HCT116 (cell line): ENCODE measurements at regions not wholly inside any gene's neighbourhood (a gene's known extent, or its start where the extent isn't known, plus 50 kb on each side); places are given as distances from the start of the nearest gene placed in this dataset.

Experiments used
- ATAC-seq: fragments of 200-7000 bp; cut with Tn5 transposase; 2 replicates; pipeline ENCODE4 v1.9.1; 2020; ENCODE audit warnings: mild to moderate bottlenecking, moderate library complexity
- BruUV-seq: library from RNA; stranded (reverse); fragments of 400-500 nt; replicated peaks from 2 replicates; lab custom pipeline; 2021; lab: Mats Ljungman, UMichigan
- CTCF ChIA-PET: fragments of 300-600 bp; sonication (Branson Sonifier 250); formaldehyde crosslinking; loops from one replicate; lab custom pipeline; 2021; ENCODE audit warnings: antibody characterized with exemption; lab: Charles Lee
- POLR2A ChIA-PET: fragments of 300-600, 350-600 bp; sonication (Branson Sonifier 250); formaldehyde crosslinking; loops from one replicate; lab custom pipeline; 2021; ENCODE audit warnings: antibody characterized with exemption; lab: Charles Lee
- RAD21 ChIA-PET, 2 experiments: fragments of 300-600 bp; sonication (Branson Sonifier 250); formaldehyde crosslinking; loops; one replicate each; lab custom pipeline; 2023; ENCODE audit warnings: low total read pairs in 2 of 2; ENCODE audit not compliant: uncharacterized antibody in 2 of 2, unreplicated experiment in 2 of 2, low non-redundant PET in 1 of 2; lab: Charles Lee
- DNase-seq: peaks from one replicate; pipeline ENCODE4 v3.0.0-alpha.2; 2010; ENCODE audit warnings: low read depth, low spot score
- H2AFZ ChIP-seq: fragments of 200-600 bp; shearing (Covaris generic), sonication (generic); 2 replicates; pipeline ENCODE4 v1.6.1; 2017; ENCODE audit warnings: low read depth, mixed run types, mixed read lengths, antibody characterized with exemption, low read length; ENCODE audit not compliant: poor library complexity, severe bottlenecking
- H3K27ac ChIP-seq: 2 replicates; pipeline ENCODE4 v1.5.1; 2012; ENCODE audit warnings: low read depth, low read length
- H3K27me3 ChIP-seq: fragments of 200-600 bp; sonication (generic); 2 replicates; pipeline ENCODE4 v1.6.1; 2016; ENCODE audit warnings: mixed run types, low read length, mixed read lengths; ENCODE audit not compliant: insufficient read depth
- H3K36me3 ChIP-seq, 2 experiments: fragments of 200-500 bp in 1 of 2; fragments of 200-600 bp in 1 of 2; sonication (Bioruptor generic) in 1 of 2; sonication (generic) in 1 of 2; 2 replicates each; pipeline versions ENCODE4 v1.5.1 to v1.6.1; 2014 to 2016; ENCODE audit warnings: low read length in 2 of 2, inconsistent platforms in 1 of 2, mixed read lengths in 1 of 2, mixed run types in 1 of 2; ENCODE audit not compliant: insufficient read depth in 2 of 2, control insufficient read depth in 1 of 2
- H3K4me1 ChIP-seq, 2 experiments: fragments of 200-600 bp in 1 of 2; sonication (generic) in 1 of 2; 2 replicates each; pipeline versions ENCODE4 v1.5.1 to v1.6.1; 2012 to 2017; ENCODE audit warnings: low read length in 2 of 2, inconsistent platforms in 1 of 2, mild to moderate bottlenecking in 1 of 2, mixed read lengths in 1 of 2, mixed run types in 1 of 2, moderate library complexity in 1 of 2; ENCODE audit not compliant: insufficient read depth in 2 of 2, control insufficient read depth in 1 of 2
- H3K4me2 ChIP-seq: fragments of 200-600 bp; sonication (generic); 2 replicates; pipeline ENCODE4 v1.6.1; 2017; ENCODE audit warnings: mixed run types, low read length, mixed read lengths
- H3K4me3 ChIP-seq, 2 experiments: fragments of 200-600 bp in 1 of 2; sonication (generic) in 1 of 2; replicated peaks in 1 of 2; 2 replicates each; pipeline ENCODE4 v1.5.1; 2011 to 2016; ENCODE audit warnings: low read length in 2 of 2, control low read depth in 1 of 2, low read depth in 1 of 2, mild to moderate bottlenecking in 1 of 2, mixed read lengths in 1 of 2, mixed run types in 1 of 2
- H3K79me2 ChIP-seq: fragments of 200-600 bp; sonication (generic); 2 replicates; pipeline ENCODE4 v1.6.1; 2017; ENCODE audit warnings: mild to moderate bottlenecking, mixed run types, low read length, moderate library complexity, mixed read lengths; ENCODE audit not compliant: insufficient read depth
- H3K9ac ChIP-seq: fragments of 200-600 bp; sonication (generic); 2 replicates; pipeline ENCODE4 v1.6.1; 2016; ENCODE audit warnings: low read length, mixed read lengths
- H3K9me2 ChIP-seq: fragments of 200-600 bp; sonication (generic), shearing (Covaris generic); 2 replicates; pipeline ENCODE4 v1.6.1; 2017; ENCODE audit warnings: mixed run types, mild to moderate bottlenecking, moderate library complexity; ENCODE audit not compliant: insufficient read depth
- H3K9me3 ChIP-seq, 2 experiments: fragments of 200-500 bp in 1 of 2; fragments of 200-600 bp in 1 of 2; sonication (Bioruptor generic) in 1 of 2; sonication (generic) in 1 of 2; 2 replicates each; pipeline ENCODE4 v1.6.1; 2014 to 2017; ENCODE audit warnings: low read length in 2 of 2, mixed read lengths in 2 of 2, inconsistent platforms in 1 of 2, low read depth in 1 of 2, mild to moderate bottlenecking in 1 of 2, mixed run types in 1 of 2, moderate library complexity in 1 of 2; ENCODE audit not compliant: control insufficient read depth in 1 of 2, insufficient read depth in 1 of 2
- H4K20me1 ChIP-seq: fragments of 200-600 bp; sonication (generic), shearing (Covaris generic); 2 replicates; pipeline ENCODE4 v1.6.1; 2017; ENCODE audit warnings: mixed run types, mild to moderate bottlenecking, moderate library complexity; ENCODE audit not compliant: insufficient read depth
- ATF3 ChIP-seq: IDR thresholded peaks from 2 replicates; pipeline ENCODE4 v1.6.1; 2012
- CBX3 ChIP-seq: IDR thresholded peaks from 2 replicates; pipeline ENCODE4 v1.6.1; 2012; ENCODE audit warnings: low read depth
- CEBPB ChIP-seq: IDR thresholded peaks from 2 replicates; pipeline ENCODE4 v1.6.1; 2012; ENCODE audit warnings: low read depth
- CTCF ChIP-seq, 3 experiments: fragments of 200-600 bp in 1 of 3; sonication (generic) in 1 of 3; IDR thresholded peaks in 2 of 3; conservative IDR thresholded peaks in 1 of 3; 2 replicates each; pipeline ENCODE4 v1.5.1; 2012 to 2017; ENCODE audit warnings: low read depth in 2 of 3, low read length in 2 of 3, antibody characterized with exemption in 1 of 3, borderline replicate concordance in 1 of 3, control low read depth in 1 of 3, mild to moderate bottlenecking in 1 of 3, mixed read lengths in 1 of 3, mixed run types in 1 of 3, moderate library complexity in 1 of 3; ENCODE audit not compliant: insufficient read depth in 1 of 3
- EGR1 ChIP-seq: IDR thresholded peaks from 2 replicates; pipeline ENCODE4 v1.6.1; 2012; ENCODE audit warnings: low read depth
- ELF1 ChIP-seq: IDR thresholded peaks from 2 replicates; pipeline ENCODE4 v1.6.1; 2012; ENCODE audit warnings: low read depth, borderline replicate concordance
- POLR2A ChIP-seq: IDR thresholded peaks from 2 replicates; pipeline ENCODE4 v1.7.0; 2011; ENCODE audit warnings: borderline replicate concordance; ENCODE audit not compliant: insufficient read depth, insufficient read length; ENCODE audit errors: extremely low read depth
- POLR2AphosphoS5 ChIP-seq: IDR thresholded peaks from 2 replicates; pipeline ENCODE4 v1.6.1; 2011; ENCODE audit warnings: mild to moderate bottlenecking, low read depth, low read length, moderate library complexity
- RAD21 ChIP-seq: IDR thresholded peaks from 2 replicates; pipeline ENCODE4 v1.6.1; 2012; ENCODE audit warnings: low read depth, mild to moderate bottlenecking
- SIN3A ChIP-seq: IDR thresholded peaks from 2 replicates; pipeline ENCODE4 v1.6.1; 2012; ENCODE audit warnings: low read depth
- SP1 ChIP-seq: IDR thresholded peaks from 2 replicates; pipeline ENCODE4 v1.6.1; 2012; ENCODE audit warnings: low read depth
- SRF ChIP-seq: IDR thresholded peaks from 2 replicates; pipeline ENCODE4 v1.6.1; 2012; ENCODE audit warnings: low read depth
- TCF7L2 ChIP-seq: IDR thresholded peaks from 2 replicates; pipeline ENCODE4 v1.7.0; 2011; ENCODE audit warnings: borderline replicate concordance, inconsistent platforms; ENCODE audit not compliant: insufficient read depth, insufficient read length; ENCODE audit errors: extremely low read depth
- YY1 ChIP-seq: IDR thresholded peaks from 2 replicates; pipeline ENCODE4 v1.6.1; 2011; ENCODE audit warnings: low read length, low read depth, moderate library complexity, mild to moderate bottlenecking; ENCODE audit not compliant: insufficient replicate concordance; ENCODE audit errors: extremely low read depth
- ZBTB33 ChIP-seq: IDR thresholded peaks from 2 replicates; pipeline ENCODE4 v1.6.1; 2011; ENCODE audit warnings: mild to moderate bottlenecking, low read length, moderate library complexity; ENCODE audit not compliant: insufficient replicate concordance; ENCODE audit errors: extremely low read depth
- ZFX ChIP-seq: fragments of 450-650 bp; IDR thresholded peaks from 2 replicates; pipeline ENCODE4 v1.6.1; 2017
- ZNF274 ChIP-seq: fragments of 200-500 bp; sonication (Bioruptor generic); IDR thresholded peaks from 2 replicates; pipeline ENCODE4 v1.6.1; 2014; ENCODE audit warnings: mild to moderate bottlenecking, low read depth, low read length, inconsistent platforms
- intact Hi-C: fragments of 100-400 bp; cut with micrococcal nuclease; formaldehyde crosslinking; loops from 2 replicates; pipeline ENCODE4 v1.10.0; 2022
- TF ChIP-seq, protein P1 (sequence below): IDR thresholded peaks from 2 replicates; pipeline ENCODE4 v1.6.1; 2012
- TF ChIP-seq, protein P2 (sequence below): IDR thresholded peaks from 2 replicates; pipeline ENCODE4 v1.6.1; 2012; ENCODE audit warnings: low read depth

DNA sequence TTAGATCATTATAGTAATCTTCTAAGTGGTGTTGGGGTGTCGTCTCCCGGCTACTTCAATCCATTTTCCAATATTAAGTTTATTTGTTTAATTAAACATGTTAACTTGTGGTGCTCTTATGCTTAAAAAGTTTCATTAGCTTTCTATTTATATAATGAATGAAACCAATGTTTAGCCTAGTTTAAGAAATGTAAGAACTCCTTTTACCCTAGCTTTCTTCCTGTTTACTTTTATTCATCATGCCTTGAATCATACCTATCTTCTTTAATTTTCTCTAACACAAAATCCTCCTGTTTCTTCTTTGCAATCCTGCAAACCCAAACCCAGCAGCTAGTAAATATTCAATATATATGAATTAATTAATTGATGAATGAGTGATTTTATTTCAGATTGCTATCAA is 1276.7 kb upstream of the PIK3C3 start:
- Histone ChIP-seq H3K9me2 (no peaks in the 10 kb centered on the region), H3K27me3 (no peaks in the 10 kb centered on the region), H3K79me2 (no peaks in the 10 kb centered on the region), H3K9ac (no peak overlapping the region), H4K20me1 (no peaks in the 10 kb centered on the region), H3K4me2 (no peak overlapping the region)
- POLR2A ChIA-PET = no interaction called here
- DNase-seq = no peak
- CTCF ChIA-PET = no interaction called here
- intact Hi-C loops = no loop called here
- TF ChIP-seq SP1 (no peak), ZBTB33 (no peak), ELF1 (no peak), RAD21 (no peak), SIN3A (no peak), POLR2A (no peak), ATF3 (no peak), ZFX (no peak), CEBPB (no peak), CBX3 (no peak), CTCF (IDR thresholded peaks at IDR 0.05 in 2 of 3, conservative IDR thresholded peaks at IDR 0.05 in 1 of 3; ENCODE audit: borderline replicate concordance in 1 of 3, insufficient read depth in 1 of 3, low read depth in 2 of 3, low read length in 2 of 3) (no peak), SRF (no peak), YY1 (no peak), ZNF274 (no peak), EGR1 (no peak), POLR2AphosphoS5 (no peak), TCF7L2 (no peak)
- TF ChIP-seq, protein P1, sequence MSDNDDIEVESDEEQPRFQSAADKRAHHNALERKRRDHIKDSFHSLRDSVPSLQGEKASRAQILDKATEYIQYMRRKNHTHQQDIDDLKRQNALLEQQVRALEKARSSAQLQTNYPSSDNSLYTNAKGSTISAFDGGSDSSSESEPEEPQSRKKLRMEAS = no peak
- TF ChIP-seq, protein P2, sequence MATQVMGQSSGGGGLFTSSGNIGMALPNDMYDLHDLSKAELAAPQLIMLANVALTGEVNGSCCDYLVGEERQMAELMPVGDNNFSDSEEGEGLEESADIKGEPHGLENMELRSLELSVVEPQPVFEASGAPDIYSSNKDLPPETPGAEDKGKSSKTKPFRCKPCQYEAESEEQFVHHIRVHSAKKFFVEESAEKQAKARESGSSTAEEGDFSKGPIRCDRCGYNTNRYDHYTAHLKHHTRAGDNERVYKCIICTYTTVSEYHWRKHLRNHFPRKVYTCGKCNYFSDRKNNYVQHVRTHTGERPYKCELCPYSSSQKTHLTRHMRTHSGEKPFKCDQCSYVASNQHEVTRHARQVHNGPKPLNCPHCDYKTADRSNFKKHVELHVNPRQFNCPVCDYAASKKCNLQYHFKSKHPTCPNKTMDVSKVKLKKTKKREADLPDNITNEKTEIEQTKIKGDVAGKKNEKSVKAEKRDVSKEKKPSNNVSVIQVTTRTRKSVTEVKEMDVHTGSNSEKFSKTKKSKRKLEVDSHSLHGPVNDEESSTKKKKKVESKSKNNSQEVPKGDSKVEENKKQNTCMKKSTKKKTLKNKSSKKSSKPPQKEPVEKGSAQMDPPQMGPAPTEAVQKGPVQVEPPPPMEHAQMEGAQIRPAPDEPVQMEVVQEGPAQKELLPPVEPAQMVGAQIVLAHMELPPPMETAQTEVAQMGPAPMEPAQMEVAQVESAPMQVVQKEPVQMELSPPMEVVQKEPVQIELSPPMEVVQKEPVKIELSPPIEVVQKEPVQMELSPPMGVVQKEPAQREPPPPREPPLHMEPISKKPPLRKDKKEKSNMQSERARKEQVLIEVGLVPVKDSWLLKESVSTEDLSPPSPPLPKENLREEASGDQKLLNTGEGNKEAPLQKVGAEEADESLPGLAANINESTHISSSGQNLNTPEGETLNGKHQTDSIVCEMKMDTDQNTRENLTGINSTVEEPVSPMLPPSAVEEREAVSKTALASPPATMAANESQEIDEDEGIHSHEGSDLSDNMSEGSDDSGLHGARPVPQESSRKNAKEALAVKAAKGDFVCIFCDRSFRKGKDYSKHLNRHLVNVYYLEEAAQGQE = no peak
- TF ChIP-seq, all 23 proteins: peak for 0
- H3K9me3 ChIP-seq = peaks cover 0 to 14% of the 10 kb centered on the region in 2 experiments; a peak in 1 of 4 replicates
- no peak overlapping the region for H2AFZ ChIP-seq
- H3K36me3 ChIP-seq = no peaks in the 10 kb centered on the region
- ATAC-seq = no peak
- no TSS peak for BruUV-seq
- RAD21 ChIA-PET = no interaction called here
- no peak overlapping the region for H3K4me3 ChIP-seq
- H3K4me1 ChIP-seq = no peaks in the 10 kb centered on the region
- H3K27ac ChIP-seq = no peak overlapping the region
